KMS-11 (cell line): ENCODE measurements at regions not wholly inside any gene's neighbourhood (a gene's known extent, or its start where the extent isn't known, plus 50 kb on each side); places are given as distances from the start of the nearest gene placed in this dataset.

Experiments
- H2AFZ ChIP-seq: fragments of 200-600 bp; sonication (generic); 2 replicates; pipeline ENCODE4 v1.6.1; 2016; ENCODE audit warnings: antibody characterized with exemption, mixed run types, low read depth
- H3K27ac ChIP-seq: fragments of 200-600 bp; sonication (generic); 2 replicates; pipeline ENCODE4 v1.6.1; 2016; ENCODE audit warnings: mild to moderate bottlenecking, mixed run types
- H3K27me3 ChIP-seq: fragments of 200-600 bp; sonication (generic); 2 replicates; pipeline ENCODE4 v1.6.1; 2017; ENCODE audit warnings: mild to moderate bottlenecking, low read depth, mixed run types, moderate library complexity; ENCODE audit not compliant: insufficient read depth
- H3K36me3 ChIP-seq: fragments of 200-600 bp; sonication (generic); 2 replicates; pipeline ENCODE4 v1.6.1; 2017; ENCODE audit warnings: mild to moderate bottlenecking, mixed run types; ENCODE audit not compliant: insufficient read depth
- H3K4me1 ChIP-seq: fragments of 200-600 bp; sonication (generic); 2 replicates; pipeline ENCODE4 v1.6.1; 2016; ENCODE audit warnings: mild to moderate bottlenecking, low read depth, mixed run types; ENCODE audit not compliant: poor library complexity, severe bottlenecking
- H3K4me2 ChIP-seq: fragments of 200-600 bp; sonication (generic); 2 replicates; pipeline ENCODE4 v1.7.0; 2016; ENCODE audit warnings: mild to moderate bottlenecking, mixed run types
- H3K4me3 ChIP-seq: fragments of 200-600 bp; sonication (generic); IDR thresholded peaks from 2 replicates; pipeline ENCODE4 v1.6.1; 2017; ENCODE audit warnings: low read depth, low read length, mixed read lengths; ENCODE audit not compliant: insufficient read depth
- H3K79me2 ChIP-seq: fragments of 200-600 bp; sonication (generic); 2 replicates; pipeline ENCODE4 v1.6.1; 2016; ENCODE audit warnings: low read depth, mixed run types; ENCODE audit not compliant: insufficient read depth
- H3K9ac ChIP-seq: fragments of 200-600 bp; sonication (generic); 2 replicates; pipeline ENCODE4 v1.6.1; 2016; ENCODE audit warnings: mild to moderate bottlenecking, mixed run types
- H4K20me1 ChIP-seq: fragments of 200-600 bp; sonication (generic); 2 replicates; pipeline ENCODE4 v1.6.1; 2016; ENCODE audit warnings: mild to moderate bottlenecking, mixed run types; ENCODE audit not compliant: insufficient read depth
- CTCF ChIP-seq: fragments of 200-600 bp; sonication (generic); conservative IDR thresholded peaks from 2 replicates; pipeline ENCODE4 v1.6.1; 2017; ENCODE audit warnings: low read depth, mild to moderate bottlenecking, antibody characterized with exemption, low read length, moderate library complexity, mixed read lengths

- H3K79me2 ChIP-seq = no peaks in the 10 kb centered on the region
- H3K9ac ChIP-seq = no peak overlapping the region
- H4K20me1 ChIP-seq = no peaks in the 10 kb centered on the region
- no peak overlapping the region for H3K27ac ChIP-seq
- H3K4me3 ChIP-seq = no peak overlapping the region
- H3K36me3 ChIP-seq = no peaks in the 10 kb centered on the region
- H3K27me3 ChIP-seq = no peaks in the 10 kb centered on the region
- no peaks in the 10 kb centered on the region for H3K4me1 ChIP-seq
- no peak overlapping the region for H3K4me2 ChIP-seq
- TF ChIP-seq CTCF = no peak
- no peak overlapping the region for H2AFZ ChIP-seq
Measured at GRCh38 chr2:65868177-65868576, 435.8 kb upstream of the SPRED2 start.

- Histone ChIP-seq H3K79me2 (no peaks in the 10 kb centered on the region), H3K9ac (no peak overlapping the region), H2AFZ (no peak overlapping the region), H3K27me3 (no peaks in the 10 kb centered on the region), H3K27ac (no peak overlapping the region), H3K4me1 (no peaks in the 10 kb centered on the region), H4K20me1 (no peaks in the 10 kb centered on the region), H3K36me3 (no peaks in the 10 kb centered on the region), H3K4me3 (no peak overlapping the region), H3K4me2 (no peak overlapping the region)
- no peak for TF ChIP-seq CTCF
Measured at GRCh38 chr2:65867446-65867845, 435.0 kb upstream of the SPRED2 start.

- no peak overlapping the region for H3K4me2 ChIP-seq
- TF ChIP-seq CTCF = no peak
- H3K9ac ChIP-seq = no peak overlapping the region
- H4K20me1 ChIP-seq = no peaks in the 10 kb centered on the region
- H3K36me3 ChIP-seq = no peaks in the 10 kb centered on the region
- H3K79me2 ChIP-seq = no peaks in the 10 kb centered on the region
- no peaks in the 10 kb centered on the region for H3K4me1 ChIP-seq
- no peak overlapping the region for H3K4me3 ChIP-seq
- no peak overlapping the region for H3K27ac ChIP-seq
- no peaks in the 10 kb centered on the region for H3K27me3 ChIP-seq
- no peak overlapping the region for H2AFZ ChIP-seq
Measured at GRCh38 chr2:65866148-65866547, 433.7 kb upstream of the SPRED2 start.

GRCh38 chr2:65864619-65865018 lies 432.2 kb upstream of the SPRED2 start:
- Histone ChIP-seq H3K36me3 (no peaks in the 10 kb centered on the region), H3K4me2 (no peak overlapping the region), H3K27ac (no peak overlapping the region), H4K20me1 (no peaks in the 10 kb centered on the region), H3K79me2 (no peaks in the 10 kb centered on the region), H3K27me3 (no peaks in the 10 kb centered on the region), H2AFZ (no peak overlapping the region), H3K4me3 (no peak overlapping the region), H3K9ac (no peak overlapping the region), H3K4me1 (no peaks in the 10 kb centered on the region)
- TF ChIP-seq CTCF = no peak

- Histone ChIP-seq H3K27ac (no peak overlapping the region), H3K79me2 (no peaks in the 10 kb centered on the region), H3K4me1 (no peaks in the 10 kb centered on the region), H3K4me3 (no peak overlapping the region), H2AFZ (no peak overlapping the region), H3K36me3 (no peaks in the 10 kb centered on the region), H3K27me3 (no peaks in the 10 kb centered on the region), H3K4me2 (no peak overlapping the region), H4K20me1 (no peaks in the 10 kb centered on the region), H3K9ac (no peak overlapping the region)
- no peak for TF ChIP-seq CTCF
Measured at GRCh38 chr2:65863713-65864112, 431.3 kb upstream of the SPRED2 start.
